HG03060 (cell line): ENCODE measurements at regions not wholly inside any gene's neighbourhood (a gene's known extent, or its start where the extent isn't known, plus 50 kb on each side); places are given as distances from the start of the nearest gene placed in this dataset.

Source experiments
- ATAC-seq: cut with Tn5 transposase; IDR thresholded peaks from one replicate; pipeline ENCODE4 v1.9.1; 2021; ENCODE audit warnings: low read depth, moderate number of reproducible peaks; ENCODE audit not compliant: unreplicated experiment

DNA sequence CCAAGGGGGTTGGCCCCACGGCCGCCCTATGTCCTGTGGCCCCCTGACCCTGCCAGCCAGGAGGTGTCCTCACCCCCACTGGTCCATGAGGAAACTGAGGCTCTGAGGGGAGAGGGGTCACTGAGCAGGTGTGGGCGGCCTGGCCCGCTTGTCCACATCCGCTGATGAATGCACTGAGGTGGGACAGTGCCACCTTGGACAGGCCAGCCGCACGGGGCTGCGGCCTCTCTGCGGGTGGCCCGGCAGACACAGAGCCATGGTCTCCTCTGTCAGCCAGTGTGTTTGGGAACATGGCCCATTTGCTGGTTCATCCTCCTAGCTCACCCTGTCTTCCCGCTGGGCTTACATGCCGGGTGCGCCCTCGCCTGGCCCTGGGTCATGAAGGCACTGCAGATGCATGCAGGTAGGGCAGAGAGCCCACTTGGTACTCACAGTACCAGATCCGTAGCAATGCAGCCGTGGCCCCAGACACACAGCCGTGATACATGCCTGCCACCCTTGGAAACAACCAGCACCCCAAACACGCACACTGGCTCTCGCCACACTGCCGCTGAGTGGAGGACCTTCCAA lies 93.9 kb downstream of the ENGASE start:
- ATAC-seq = no peak

DNA sequence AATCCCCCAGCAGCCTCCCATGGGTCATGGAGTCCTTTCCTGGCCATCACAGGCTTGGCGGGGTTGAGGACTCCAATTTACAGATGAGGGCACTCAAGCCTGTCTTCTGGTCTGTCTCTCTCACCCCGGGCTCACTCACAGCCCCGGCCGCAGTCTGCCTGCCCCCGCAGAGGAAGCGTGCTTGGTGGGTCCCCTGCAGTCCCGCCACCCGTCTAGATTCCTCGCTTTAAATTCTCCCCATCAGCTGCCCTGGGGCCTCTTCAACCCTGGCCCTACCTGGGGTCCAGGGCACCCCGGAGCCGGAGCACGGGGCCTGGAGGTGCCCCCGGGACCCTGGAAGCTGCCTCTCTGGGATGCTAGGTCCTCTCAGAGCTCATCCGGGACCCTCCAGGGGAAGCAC lies 92.9 kb downstream of the ENGASE start:
- ATAC-seq = no peak

- no peak for ATAC-seq
These were observed 91.3 kb downstream of the ENGASE start for GRCh38 chr17:79165756-79166473.

DNA sequence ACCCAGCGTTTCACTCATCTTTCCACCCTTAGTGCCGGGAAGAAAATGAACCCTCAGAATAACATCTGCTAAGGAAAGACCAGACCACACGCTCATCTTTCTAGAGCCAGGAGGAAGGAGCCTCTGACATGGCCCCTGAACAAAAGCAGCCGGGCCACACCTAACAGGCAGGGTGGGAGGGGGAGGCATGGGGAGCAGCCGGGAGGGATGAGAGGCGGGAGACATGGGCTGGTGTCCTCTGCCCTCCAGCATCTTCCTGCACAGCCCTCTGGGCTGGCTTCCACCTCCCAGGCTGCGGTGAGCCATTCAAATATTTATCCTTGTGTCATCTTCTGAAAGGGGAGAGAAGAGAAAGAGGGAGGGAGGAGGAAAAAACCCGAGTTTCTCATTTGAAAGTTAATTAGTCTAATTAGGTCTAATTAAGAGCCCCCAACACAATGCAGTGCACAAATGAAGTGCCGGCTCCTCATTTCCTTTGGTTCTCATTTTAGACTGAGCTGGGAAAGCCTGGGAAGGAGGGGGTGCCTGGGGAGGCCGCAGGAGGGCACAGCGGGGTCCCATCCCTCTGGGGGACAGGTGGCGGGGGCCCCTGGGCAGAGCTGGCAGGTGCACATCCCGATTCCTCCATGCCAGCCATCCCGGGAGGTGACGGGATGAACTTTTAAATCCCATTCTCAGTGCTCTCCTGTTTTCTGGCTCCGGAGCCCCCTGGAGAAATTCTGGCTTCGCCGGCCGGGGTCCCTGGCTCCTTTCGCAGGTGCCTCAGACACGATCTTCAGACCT lies 90.5 kb downstream of the ENGASE start:
- ATAC-seq = no peak

DNA sequence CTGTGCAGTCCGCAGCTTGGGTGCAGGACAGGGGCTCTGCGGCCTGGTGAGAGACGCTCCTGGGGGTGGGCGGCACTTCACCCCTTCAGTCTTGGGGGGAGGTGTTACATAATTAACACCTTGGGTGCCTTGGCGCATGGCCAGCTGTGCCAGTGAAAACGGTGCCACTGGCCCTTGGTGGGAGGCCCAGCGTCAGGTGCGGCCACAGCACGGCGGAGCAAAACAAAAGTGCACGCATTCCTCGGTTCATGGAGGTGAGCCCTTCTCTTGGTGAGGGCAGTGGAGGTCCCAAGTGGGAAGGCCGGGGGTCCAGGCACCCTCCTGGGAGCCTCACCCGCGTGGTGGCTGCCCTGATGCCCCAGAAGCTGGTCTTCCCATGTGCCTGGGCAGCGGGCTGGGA lies 89.8 kb downstream of the ENGASE start:
- no peak for ATAC-seq

GRCh38 chr17:79163071-79163470 lies 88.4 kb downstream of the ENGASE start:
- ATAC-seq = no peak

DNA sequence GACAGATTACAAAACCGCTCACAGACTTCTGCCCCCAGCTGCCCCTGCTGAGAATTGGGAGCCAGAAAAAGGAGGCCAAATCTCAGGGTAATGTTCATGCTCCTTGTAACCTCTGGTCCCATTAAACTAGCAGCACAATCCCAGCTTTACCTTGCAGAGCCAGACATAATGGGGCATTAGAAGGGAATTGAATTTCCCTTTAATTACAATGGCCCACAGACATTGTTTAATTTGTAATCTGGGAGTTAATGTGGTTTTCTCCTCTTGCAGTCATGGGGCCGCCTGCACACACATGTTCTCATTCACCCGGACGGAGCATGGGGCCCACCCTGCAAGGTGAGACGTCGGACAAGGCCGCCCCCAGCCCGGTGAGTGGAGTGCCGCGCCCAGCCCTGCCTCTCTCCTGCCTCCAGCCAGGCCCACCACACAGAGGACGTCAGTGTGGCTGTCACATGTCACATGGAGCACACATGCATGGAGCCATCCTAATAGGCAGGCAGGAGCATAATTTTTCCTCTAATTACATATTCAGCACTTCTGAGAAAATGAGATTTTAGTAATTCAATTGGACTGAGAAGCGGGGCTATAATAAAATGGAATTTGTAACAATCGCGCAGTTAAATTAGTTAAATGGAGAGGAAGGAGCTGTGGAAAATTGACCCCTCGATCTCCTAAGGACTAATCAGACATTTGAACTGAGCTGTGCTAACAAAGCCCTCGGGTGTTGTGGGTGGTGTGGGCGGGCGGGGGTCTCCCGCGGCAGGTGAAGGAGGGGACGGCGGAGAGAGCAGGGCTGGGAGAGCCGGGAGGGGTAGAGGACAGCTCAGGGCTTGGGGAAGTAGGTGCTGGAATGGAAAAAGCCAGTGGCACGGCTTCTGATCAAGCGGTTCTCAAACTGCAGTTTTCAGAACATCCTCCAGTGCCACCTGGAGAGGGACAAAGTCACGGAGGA lies 87.7 kb downstream of the ENGASE start:
- no peak for ATAC-seq

DNA sequence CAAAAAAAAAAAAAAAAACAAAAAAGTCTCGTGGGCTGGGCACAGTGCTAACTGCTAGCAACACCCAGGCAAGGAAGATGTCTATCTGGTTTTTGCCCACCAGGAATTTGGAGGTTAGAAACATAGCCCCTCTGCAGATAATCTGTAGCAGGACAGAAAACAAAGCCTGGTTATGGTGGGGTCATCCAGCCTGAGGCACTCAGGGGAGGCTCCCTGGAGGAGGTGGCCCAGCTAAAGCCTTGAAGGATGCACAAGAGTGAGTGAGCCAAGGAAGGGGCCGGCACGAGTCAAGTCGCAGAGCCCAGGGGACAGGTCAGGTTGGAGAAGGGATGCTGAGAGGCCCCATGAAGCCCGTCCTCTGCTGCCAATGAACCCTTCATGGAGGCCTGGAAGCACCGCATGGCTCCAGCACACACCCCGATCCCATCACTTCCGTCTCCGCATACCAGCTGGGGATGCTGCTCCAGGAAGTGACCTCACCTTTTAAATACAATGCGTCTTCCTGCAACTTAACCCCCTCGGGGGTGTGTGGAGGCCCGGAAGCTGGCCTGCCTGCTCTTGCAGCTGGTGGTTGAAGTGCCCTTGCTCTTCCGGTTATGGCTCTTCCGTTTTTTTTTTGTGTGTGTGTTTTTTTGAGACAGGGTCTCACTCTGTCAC lies 86.5 kb downstream of the ENGASE start:
- no peak for ATAC-seq

DNA sequence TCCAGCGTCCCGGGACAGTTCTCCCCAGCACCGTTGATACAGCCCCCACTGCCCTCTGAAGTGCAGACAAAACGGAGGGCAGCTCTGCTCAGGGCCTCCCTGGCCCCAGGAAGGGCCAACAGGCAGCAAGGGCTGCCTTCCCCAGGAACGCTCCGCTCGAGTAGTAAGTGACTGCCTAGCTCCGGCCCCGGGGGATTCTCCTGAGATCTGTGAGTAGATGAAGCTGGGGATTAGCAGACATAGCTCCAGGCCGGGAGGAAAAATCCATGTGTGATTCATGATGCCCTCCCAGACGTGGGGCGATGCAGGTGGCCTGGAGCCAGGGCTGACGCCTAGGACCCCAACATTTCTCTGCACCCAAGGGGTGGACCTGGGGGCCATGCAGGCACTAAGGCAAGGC lies 85.3 kb downstream of the ENGASE start:
- no peak for ATAC-seq

DNA sequence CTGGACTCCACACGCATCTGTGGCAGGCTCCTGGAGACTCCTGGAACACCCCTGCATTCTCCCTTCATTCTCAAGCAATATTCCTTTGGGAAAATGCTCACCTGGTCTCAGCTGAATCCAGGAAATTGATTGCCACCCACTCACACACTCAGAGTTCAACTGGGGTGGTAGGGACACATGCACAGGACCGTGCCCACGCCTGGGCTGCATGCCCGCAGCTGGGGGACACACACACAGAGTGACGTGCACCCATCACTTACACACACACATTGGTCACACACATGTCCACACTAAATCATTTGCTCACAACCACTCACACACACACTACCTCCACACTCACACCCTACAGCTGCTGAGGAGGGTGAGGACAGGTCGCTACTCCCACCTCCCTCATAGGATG lies 84.8 kb downstream of the ENGASE start:
- ATAC-seq = no peak

- ATAC-seq = no peak
These were observed 82.0 kb downstream of the ENGASE start for GRCh38 chr17:79156463-79157095.

GRCh38 chr17:79155701-79156100 lies 81.1 kb downstream of the ENGASE start:
- no peak for ATAC-seq

- ATAC-seq = no peak
These were observed 80.4 kb downstream of the ENGASE start for GRCh38 chr17:79154951-79155585.

- ATAC-seq = no peak
These were observed 79.8 kb downstream of the ENGASE start for GRCh38 chr17:79154446-79154845.

- no peak for ATAC-seq
These were observed 78.9 kb downstream of the ENGASE start for GRCh38 chr17:79153367-79154130.

DNA sequence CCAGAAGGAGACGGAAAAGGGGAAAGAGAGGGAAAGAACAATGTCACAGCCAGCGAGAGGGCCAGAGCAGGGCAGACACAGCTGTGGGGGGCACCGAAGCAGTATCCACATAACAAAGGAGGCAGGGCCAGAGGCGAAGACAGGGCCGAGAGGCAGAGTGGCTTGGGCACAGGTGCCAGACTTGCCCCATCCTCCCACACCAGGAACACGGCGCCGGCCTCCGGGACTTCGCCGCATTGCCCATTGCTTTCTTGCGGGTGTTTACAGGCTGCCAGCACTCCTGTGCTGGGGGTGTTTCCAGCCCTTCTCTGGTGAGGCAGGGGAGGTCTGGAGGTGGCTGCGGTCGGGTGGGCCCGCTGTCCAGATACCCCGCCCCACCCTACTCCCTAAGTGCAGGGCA lies 78.0 kb downstream of the ENGASE start:
- ATAC-seq = no peak

DNA sequence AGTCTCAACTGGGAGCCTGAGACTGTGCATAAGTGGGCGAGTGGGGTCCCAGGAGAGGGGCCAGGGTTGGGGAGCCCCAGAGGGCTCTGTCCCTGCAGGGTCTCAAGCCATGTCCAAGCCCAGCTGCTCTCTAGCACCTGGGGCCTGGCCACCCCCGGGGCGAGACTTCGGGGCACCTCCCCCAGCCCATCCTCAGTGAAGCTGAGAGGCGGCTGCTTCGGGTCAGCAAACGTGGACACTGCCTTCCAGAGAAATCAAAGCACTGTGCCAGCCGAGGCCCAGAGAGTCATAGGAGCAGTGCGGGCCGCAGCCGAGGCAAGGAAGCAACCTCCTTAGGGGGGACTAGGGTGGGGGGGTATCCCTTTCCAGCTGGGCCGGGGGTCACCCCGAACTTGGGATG lies 77.5 kb downstream of the ENGASE start:
- no peak for ATAC-seq

GRCh38 chr17:79150799-79151198 lies 76.2 kb downstream of the ENGASE start:
- ATAC-seq = no peak
